ENCODE measurements at regions not wholly inside any gene's neighbourhood (a gene's known extent, or its start where the extent isn't known, plus 50 kb on each side); places are given as distances from the start of the nearest gene placed in this dataset.
"Not testable (repeated sequence)": the region's sequence is repeated elsewhere in the genome, so short reads cannot be mapped to it uniquely, and the experiment has no call there.

- not testable (repeated sequence) for TF ChIP-seq CTCF, POLR2A (IDR thresholded peaks at IDR 0.05)
These were observed 86.9 kb upstream of the ANKRD20A1 start for GRCh38 chr9:67771807-67772206.
